ENCODE measurements at regions not wholly inside any gene's neighbourhood (a gene's known extent, or its start where the extent isn't known, plus 50 kb on each side); places are given as distances from the start of the nearest gene placed in this dataset.
A peak's percentile ranks its signal among the peaks of the same experiment; 100 is the strongest.

DNA sequence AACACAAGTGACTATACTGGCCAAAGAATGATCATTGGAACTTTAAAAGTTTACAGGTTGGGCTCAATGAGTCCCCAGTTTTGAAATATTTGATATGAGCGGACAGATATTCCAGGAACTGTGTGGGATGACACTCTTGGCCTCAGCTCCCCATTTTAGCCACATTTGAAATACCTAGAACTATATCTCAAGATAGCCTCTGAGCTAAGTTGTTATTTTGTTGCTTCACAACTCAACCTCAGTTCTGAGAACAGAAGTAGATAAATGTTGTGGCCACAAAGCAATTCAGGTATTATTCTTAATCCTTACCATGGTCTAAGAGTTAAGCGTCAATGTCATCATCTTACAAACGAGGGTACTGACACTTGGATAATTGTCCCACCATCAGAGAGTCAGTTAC is 172.2 kb upstream of the SETBP1 start:
- TF ChIP-seq, protein P1, sequence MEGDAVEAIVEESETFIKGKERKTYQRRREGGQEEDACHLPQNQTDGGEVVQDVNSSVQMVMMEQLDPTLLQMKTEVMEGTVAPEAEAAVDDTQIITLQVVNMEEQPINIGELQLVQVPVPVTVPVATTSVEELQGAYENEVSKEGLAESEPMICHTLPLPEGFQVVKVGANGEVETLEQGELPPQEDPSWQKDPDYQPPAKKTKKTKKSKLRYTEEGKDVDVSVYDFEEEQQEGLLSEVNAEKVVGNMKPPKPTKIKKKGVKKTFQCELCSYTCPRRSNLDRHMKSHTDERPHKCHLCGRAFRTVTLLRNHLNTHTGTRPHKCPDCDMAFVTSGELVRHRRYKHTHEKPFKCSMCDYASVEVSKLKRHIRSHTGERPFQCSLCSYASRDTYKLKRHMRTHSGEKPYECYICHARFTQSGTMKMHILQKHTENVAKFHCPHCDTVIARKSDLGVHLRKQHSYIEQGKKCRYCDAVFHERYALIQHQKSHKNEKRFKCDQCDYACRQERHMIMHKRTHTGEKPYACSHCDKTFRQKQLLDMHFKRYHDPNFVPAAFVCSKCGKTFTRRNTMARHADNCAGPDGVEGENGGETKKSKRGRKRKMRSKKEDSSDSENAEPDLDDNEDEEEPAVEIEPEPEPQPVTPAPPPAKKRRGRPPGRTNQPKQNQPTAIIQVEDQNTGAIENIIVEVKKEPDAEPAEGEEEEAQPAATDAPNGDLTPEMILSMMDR (IDR thresholded peaks at IDR 0.05): no peak
- TF ChIP-seq POLR2A (IDR thresholded peaks at IDR 0.05): no peak
- no peak overlapping the region for H3K27ac ChIP-seq
- H3K4me3 ChIP-seq: no peak overlapping the region
- 61 to 64% methylated on average over 3 of the region's 3 CpGs for WGBS, 2 donors
- no peaks in the 10 kb centered on the region for H3K36me3 ChIP-seq (ENCODE audit: low read depth, missing control alignments)
- no peaks in the 10 kb centered on the region for H3K4me1 ChIP-seq
- no peaks in the 10 kb centered on the region for H3K27me3 ChIP-seq
- peak; percentile 18 for DNase-seq
- intact Hi-C loops (cut with DNase I; ENCODE audit: low total_unique reads): no loop called here
- H3K9me3 ChIP-seq: no peaks in the 10 kb centered on the region

GRCh38 chr18:44509048-44509447 is 171.6 kb upstream of the SETBP1 start:
- WGBS, 2 donors: 87 to 94% methylated on average over 2 of the region's 2 CpGs
- no peaks in the 10 kb centered on the region for H3K27me3 ChIP-seq
- no peaks in the 10 kb centered on the region for H3K36me3 ChIP-seq (ENCODE audit: low read depth, missing control alignments)
- intact Hi-C loops (cut with DNase I; ENCODE audit: low total_unique reads): no loop called here
- H3K27ac ChIP-seq: no peak overlapping the region
- no peak for DNase-seq
- no peaks in the 10 kb centered on the region for H3K9me3 ChIP-seq
- no peaks in the 10 kb centered on the region for H3K4me1 ChIP-seq
- H3K4me3 ChIP-seq: no peak overlapping the region
- TF ChIP-seq, protein P1 (IDR thresholded peaks at IDR 0.05): no peak
- no peak for TF ChIP-seq POLR2A (IDR thresholded peaks at IDR 0.05)

DNA sequence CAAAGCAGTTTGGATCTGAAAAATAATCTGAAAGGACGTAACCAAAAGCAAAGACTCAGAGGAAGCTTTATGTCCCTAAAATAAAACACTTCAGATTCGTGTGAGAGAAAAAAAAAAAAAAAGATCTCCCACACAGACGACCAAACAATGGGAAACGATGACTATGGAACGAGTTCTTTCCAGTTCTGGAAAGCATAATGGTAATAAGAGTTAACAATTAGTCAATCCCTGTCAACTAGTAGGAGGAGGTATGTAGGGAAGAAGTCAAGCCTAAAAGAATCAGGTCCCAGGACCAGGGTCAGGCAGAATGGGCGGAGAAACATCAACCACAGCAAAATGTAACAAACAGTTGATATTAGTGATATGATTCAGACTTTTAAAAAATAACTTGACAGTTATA is 170.3 kb upstream of the SETBP1 start:
- TF ChIP-seq POLR2A (IDR thresholded peaks at IDR 0.05): no peak
- TF ChIP-seq, protein P1 (IDR thresholded peaks at IDR 0.05): no peak
- intact Hi-C loops (cut with DNase I; ENCODE audit: low total_unique reads): no loop called here
- WGBS, 2 donors: 53 to 64% methylated on average over 6 of the region's 6 CpGs

GRCh38 chr18:44513233-44513632 is 167.5 kb upstream of the SETBP1 start:
- Histone ChIP-seq H3K36me3 (ENCODE audit: low read depth, missing control alignments) (no peaks in the 10 kb centered on the region), H3K27me3 (no peaks in the 10 kb centered on the region), H3K27ac (no peak overlapping the region), H3K4me1 (no peaks in the 10 kb centered on the region), H3K9me3 (no peaks in the 10 kb centered on the region), H3K4me3 (no peak overlapping the region)
- DNase-seq: no peak
- no peak for TF ChIP-seq POLR2A (IDR thresholded peaks at IDR 0.05)
- TF ChIP-seq, protein P1 (IDR thresholded peaks at IDR 0.05): no peak
- intact Hi-C loops (cut with DNase I; ENCODE audit: low total_unique reads): no loop called here
- 90 to 95% methylated on average over 3 of the region's 3 CpGs for WGBS, 2 donors

More for the DNA sequence above, 170.3 kb upstream of the SETBP1 start:
- no peaks in the 10 kb centered on the region for H3K4me1 ChIP-seq
- no peaks in the 10 kb centered on the region for H3K9me3 ChIP-seq
- DNase-seq: no peak
- H3K27ac ChIP-seq: no peak overlapping the region
- no peaks in the 10 kb centered on the region for H3K36me3 ChIP-seq (ENCODE audit: low read depth, missing control alignments)
- H3K27me3 ChIP-seq: no peaks in the 10 kb centered on the region
- no peak overlapping the region for H3K4me3 ChIP-seq

DNA sequence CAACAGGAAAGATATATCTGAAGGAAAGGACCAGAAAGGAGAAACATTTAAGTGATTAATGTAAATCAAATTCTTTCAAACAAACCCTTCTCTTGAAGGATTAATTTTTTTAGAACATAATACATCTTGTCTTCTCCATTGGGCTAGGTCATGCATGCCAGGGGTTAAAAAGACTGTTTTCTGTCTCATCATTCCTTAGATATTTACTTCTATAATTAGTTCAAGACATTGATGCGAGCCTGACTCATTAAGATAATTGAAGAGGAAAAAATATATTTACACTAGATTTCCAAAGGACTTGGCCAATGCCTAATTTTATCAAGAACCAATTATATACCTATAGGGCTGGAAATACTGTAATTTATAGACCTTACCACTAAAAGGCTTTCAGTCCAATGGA is 166.6 kb upstream of the SETBP1 start:
- Histone ChIP-seq H3K9me3 (no peaks in the 10 kb centered on the region), H3K27me3 (no peaks in the 10 kb centered on the region), H3K4me3 (no peak overlapping the region), H3K4me1 (no peaks in the 10 kb centered on the region), H3K36me3 (ENCODE audit: low read depth, missing control alignments) (no peaks in the 10 kb centered on the region), H3K27ac (no peak overlapping the region)
- DNase-seq: no peak
- intact Hi-C loops (cut with DNase I; ENCODE audit: low total_unique reads): no loop called here
- TF ChIP-seq, protein P1 (IDR thresholded peaks at IDR 0.05): no peak
- no peak for TF ChIP-seq POLR2A (IDR thresholded peaks at IDR 0.05)
- 47 to 57% methylated on average over 1 of the region's 1 CpG for whole genome bisulfite sequencing, 2 donors
